ENCODE measurements at regions not wholly inside any gene's neighbourhood (a gene's known extent, or its start where the extent isn't known, plus 50 kb on each side); places are given as distances from the start of the nearest gene placed in this dataset.

GRCh38 chr12:4089121-4089606 lies 184.4 kb upstream of the CCND2 start:
- Histone ChIP-seq H3K4me3 (ENCODE audit: low read depth, low read length) (no peak overlapping the region), H3K27me3 (ENCODE audit: control insufficient read depth, insufficient read depth, low read length) (peaks cover 3% of the 10 kb centered on the region), H3K27ac (ENCODE audit: low read depth, low read length) (no peak overlapping the region), H3K9me3 (ENCODE audit: control insufficient read depth, insufficient read depth, low read length) (no peaks in the 10 kb centered on the region)
- TF ChIP-seq CTCF (IDR thresholded peaks at IDR 0.05; ENCODE audit: low read depth, low read length) = no peak
- ChIA-PET POLR2A (no interaction called here), CTCF (interaction anchor here (1.6 kb wide), 1 partner anchor 188 kb away, joined by 8 read pairs; no protein-coding TSS in a partner anchor)
- DNase-seq (ENCODE audit: low read depth, low spot score) = no peak

- TF ChIP-seq CTCF (IDR thresholded peaks at IDR 0.05; ENCODE audit: low read depth, low read length) = no peak
- POLR2A ChIA-PET = no interaction called here
- DNase-seq (ENCODE audit: low read depth, low spot score) = no peak
- CTCF ChIA-PET = no interaction called here
- Histone ChIP-seq H3K27me3 (ENCODE audit: control insufficient read depth, insufficient read depth, low read length) (peaks cover 3% of the 10 kb centered on the region), H3K27ac (ENCODE audit: low read depth, low read length) (no peak overlapping the region), H3K9me3 (ENCODE audit: control insufficient read depth, insufficient read depth, low read length) (no peaks in the 10 kb centered on the region), H3K4me3 (ENCODE audit: low read depth, low read length) (no peak overlapping the region)
Observed at GRCh38 chr12:4088451-4088850, 185.1 kb upstream of the CCND2 start.

- no peak for TF ChIP-seq CTCF (IDR thresholded peaks at IDR 0.05; ENCODE audit: low read depth, low read length)
- Histone ChIP-seq H3K27me3 (ENCODE audit: control insufficient read depth, insufficient read depth, low read length) (peaks cover 6% of the 10 kb centered on the region), H3K9me3 (ENCODE audit: control insufficient read depth, insufficient read depth, low read length) (no peaks in the 10 kb centered on the region), H3K27ac (ENCODE audit: low read depth, low read length) (no peak overlapping the region), H3K4me3 (ENCODE audit: low read depth, low read length) (no peak overlapping the region)
- DNase-seq (ENCODE audit: low read depth, low spot score) = no peak
- CTCF ChIA-PET = no interaction called here
- POLR2A ChIA-PET = no interaction called here
Observed at GRCh38 chr12:4086481-4086880, 187.1 kb upstream of the CCND2 start.

- Histone ChIP-seq H3K4me3 (ENCODE audit: low read depth, low read length) (no peak overlapping the region), H3K9me3 (ENCODE audit: control insufficient read depth, insufficient read depth, low read length) (no peaks in the 10 kb centered on the region), H3K27me3 (ENCODE audit: control insufficient read depth, insufficient read depth, low read length) (peaks cover 6% of the 10 kb centered on the region), H3K27ac (ENCODE audit: low read depth, low read length) (no peak overlapping the region)
- no peak for TF ChIP-seq CTCF (IDR thresholded peaks at IDR 0.05; ENCODE audit: low read depth, low read length)
- no peak for DNase-seq (ENCODE audit: low read depth, low spot score)
- ChIA-PET CTCF (no interaction called here), POLR2A (no interaction called here)
Observed at GRCh38 chr12:4084573-4084972, 189.0 kb upstream of the CCND2 start.

GRCh38 chr12:4082809-4083403 lies 190.7 kb upstream of the CCND2 start:
- no peaks in the 10 kb centered on the region for H3K9me3 ChIP-seq (ENCODE audit: control insufficient read depth, insufficient read depth, low read length)
- peaks cover 6% of the 10 kb centered on the region for H3K27me3 ChIP-seq (ENCODE audit: control insufficient read depth, insufficient read depth, low read length)
- CTCF ChIA-PET = no interaction called here
- H3K4me3 ChIP-seq (ENCODE audit: low read depth, low read length) = no peak overlapping the region
- no peak for DNase-seq (ENCODE audit: low read depth, low spot score)
- TF ChIP-seq CTCF (IDR thresholded peaks at IDR 0.05; ENCODE audit: low read depth, low read length) = no peak
- no peak overlapping the region for H3K27ac ChIP-seq (ENCODE audit: low read depth, low read length)
- POLR2A ChIA-PET = no interaction called here

All from AG04450 (cell line).